HK-2 (cell line): ENCODE measurements at regions not wholly inside any gene's neighbourhood (a gene's known extent, or its start where the extent isn't known, plus 50 kb on each side); places are given as distances from the start of the nearest gene placed in this dataset.

ENCODE experiments used
- DNase-seq: peaks from one replicate; pipeline ENCODE4 v3.0.0-alpha.2; 2018; ENCODE audit not compliant: unreplicated experiment

DNA sequence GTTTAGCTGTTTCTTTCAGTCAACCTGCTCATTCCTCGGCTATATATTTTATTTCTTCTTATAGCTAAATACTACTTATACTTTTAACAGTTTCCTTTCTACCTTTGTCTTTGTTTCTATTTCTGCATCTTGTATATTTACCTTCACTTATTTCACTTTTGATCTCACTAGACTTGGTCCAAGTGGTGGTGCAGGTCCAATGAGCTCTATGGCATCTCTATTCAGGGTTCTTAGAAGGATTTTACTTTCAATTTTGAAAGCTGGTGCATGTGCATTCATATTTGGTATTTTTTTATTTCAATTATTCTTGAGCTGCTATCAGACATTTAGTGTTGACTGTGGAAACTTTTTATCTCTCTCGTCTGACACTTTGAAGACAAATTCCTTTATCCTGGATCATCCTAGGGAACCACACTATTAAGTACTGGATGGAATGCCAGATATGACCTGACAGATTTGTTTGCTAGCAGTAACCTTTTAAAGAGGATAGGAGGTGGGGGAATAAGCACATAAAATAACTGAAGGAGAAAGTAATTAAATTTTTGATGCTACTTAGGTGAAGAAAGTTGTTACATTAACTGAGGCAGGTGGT, 123.1 kb upstream of the PJA2 start:
- no peak for DNase-seq

DNA sequence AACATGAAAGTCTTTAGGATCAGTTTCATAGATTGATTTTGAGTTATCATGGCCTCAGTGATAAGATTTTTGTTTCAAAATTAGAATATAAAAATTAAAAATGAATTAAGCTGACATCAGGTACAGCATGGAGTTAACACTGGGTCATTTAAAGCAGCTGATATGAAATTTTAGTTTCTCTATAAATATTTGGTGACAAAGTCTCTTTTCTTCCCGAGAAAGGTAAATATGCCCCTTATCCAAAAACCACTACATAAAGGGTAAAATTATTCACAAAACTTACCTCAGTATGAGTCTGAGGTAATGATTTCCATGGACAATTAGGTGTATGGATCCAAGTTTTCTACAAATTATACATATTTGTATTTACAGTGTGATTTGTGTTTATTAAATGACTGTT, 121.5 kb upstream of the PJA2 start:
- DNase-seq: no peak

DNA sequence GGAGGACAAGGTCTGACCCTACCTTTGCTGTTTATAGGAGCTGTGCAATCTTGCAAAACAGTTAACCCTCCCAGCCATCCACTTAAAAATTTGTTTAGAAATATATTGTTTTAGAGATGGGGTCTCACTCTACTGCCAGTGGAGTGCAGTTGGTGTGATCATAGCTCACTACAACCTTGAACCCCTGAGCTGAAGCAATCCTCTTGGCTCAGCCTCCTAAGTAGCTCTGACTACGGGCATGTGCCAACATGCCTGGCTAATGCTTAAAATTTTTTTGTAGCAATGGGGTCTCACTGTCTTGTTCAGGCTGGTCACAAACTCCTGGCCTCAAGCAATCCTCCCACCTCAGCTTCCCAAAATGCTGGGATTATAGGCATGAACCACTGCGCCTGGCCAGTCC, 120.2 kb upstream of the PJA2 start:
- no peak for DNase-seq

DNA sequence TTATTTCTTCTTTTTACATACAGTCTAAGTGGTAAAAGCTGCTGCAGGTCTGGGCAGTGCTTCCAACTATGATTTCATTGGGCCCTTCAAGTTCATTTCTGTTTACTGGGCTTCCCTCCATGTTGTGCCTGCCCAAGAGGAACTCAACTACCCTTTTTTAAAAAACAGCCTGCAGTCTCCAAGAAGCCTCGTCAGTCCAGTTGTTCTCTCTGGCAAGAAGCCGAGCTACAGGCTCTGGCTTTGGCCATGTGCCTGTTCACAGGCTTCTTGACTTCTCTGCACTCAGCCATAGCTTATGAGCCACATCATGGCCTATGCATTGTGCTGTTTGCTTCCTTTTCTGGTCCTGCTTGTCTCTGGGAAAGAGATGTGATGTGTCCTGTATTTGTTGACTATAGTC, 119.7 kb upstream of the PJA2 start:
- DNase-seq: no peak

DNA sequence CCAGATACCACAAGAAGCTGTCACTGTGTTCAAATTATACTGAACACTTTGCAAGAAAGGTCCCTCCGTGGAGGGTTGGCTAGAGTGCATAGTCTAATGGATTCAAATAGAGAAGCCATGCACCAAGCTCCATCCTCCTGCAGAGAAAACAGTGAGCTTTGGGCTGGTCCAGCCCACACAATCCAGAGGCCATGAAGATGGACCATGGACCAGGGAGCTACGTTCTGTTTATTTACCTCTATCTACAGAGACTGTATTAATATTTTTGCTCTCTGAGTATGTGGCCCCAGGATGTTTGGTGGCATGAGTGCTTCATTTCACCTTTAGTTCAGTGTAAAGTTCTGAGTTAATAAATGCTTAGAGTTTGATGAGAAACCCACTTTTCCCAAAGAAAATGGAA, 114.8 kb upstream of the PJA2 start:
- DNase-seq: no peak

- DNase-seq: no peak
These were observed 114.3 kb upstream of the PJA2 start for GRCh38 chr5:109524026-109524425.

- no peak for DNase-seq
These were observed 112.6 kb upstream of the PJA2 start for GRCh38 chr5:109522404-109522803.

- no peak for DNase-seq
These were observed 109.6 kb upstream of the PJA2 start for GRCh38 chr5:109519416-109519815.

- DNase-seq: no peak
These were observed 106.6 kb upstream of the PJA2 start for GRCh38 chr5:109516390-109516789.

GRCh38 chr5:109511980-109512734, 102.4 kb upstream of the PJA2 start:
- DNase-seq: no peak

DNA sequence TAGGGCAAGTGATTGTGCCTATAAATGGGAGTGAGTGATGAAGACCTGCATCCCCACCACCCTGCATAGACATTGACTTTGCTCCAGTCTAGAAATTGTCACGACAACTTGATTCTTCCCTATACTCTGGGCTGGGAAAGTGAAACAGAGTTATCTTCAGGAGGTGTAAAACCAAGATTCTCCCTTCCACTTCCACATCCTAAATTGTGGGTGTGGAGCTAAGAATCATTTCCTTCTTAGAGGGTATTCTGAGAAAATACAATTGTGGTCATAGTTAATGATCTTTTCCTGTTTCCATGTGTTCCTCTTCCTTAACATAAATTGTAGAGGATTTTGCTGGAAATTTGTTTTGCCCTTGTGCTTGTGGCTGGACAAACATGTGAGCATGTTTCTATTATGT, 96.8 kb upstream of the PJA2 start:
- no peak for DNase-seq

GRCh38 chr5:109496112-109496511, 86.3 kb upstream of the PJA2 start:
- no peak for DNase-seq

DNA sequence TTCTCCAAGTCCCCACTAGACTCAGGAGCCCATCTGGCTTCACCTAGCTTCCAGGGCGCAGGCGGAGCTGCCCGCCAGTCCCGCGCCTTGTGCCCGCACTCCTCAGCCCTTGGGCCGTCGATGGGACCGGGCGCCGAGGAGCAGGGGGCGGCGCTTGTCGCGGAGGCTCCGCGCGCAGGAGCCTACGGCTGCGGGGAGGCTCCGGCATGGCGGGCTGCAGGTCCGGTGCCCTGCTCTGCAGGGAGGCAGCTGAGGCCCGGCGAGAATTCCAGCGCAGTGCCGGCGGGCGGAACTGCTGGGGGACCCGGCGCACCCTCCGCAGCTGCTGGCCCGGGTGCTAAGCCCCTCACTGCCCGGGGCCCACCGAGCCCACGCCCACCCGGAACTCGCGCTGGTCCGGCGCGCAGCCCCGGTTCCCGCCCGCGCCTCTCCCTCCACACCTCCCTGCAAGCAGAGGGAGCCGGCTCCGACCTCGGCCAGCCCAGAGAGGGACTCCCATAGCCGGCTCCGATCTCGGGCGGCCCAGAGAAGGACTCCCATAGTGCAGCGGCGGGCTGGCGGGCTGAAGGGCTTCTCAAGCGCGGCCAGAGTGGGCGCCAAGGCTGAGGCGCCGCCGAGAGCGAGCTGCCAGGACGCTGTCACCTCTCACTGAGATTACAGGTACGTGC, 78.1 kb upstream of the PJA2 start:
- no peak for DNase-seq

DNA sequence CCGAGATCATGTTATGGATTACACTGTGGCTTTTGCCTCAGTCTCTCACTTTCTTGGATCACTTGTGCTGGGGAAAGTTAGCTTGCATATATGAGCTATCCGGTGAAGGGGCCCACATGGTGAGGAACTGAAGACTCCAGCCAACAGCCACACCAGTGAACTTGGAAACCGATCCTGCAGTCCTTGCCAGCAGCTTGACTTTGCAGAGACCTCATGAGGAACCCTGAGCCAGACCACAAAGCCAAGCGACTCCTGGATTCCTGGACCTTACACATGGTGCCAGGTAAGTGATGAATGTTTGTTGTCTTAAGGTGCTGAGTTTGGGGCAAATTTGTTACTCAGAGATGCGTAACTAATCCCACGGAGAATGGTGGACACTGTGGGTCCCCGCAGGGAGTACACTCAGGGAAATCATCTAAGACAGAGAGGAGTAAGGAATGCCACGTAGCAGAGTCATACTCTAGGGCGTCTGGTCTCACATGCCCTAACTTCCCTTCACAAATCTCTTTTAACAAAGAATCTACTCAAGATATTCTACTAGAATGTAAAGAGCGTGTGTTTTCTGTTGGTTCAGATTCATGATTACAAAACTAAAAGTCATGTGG, 76.5 kb upstream of the PJA2 start:
- DNase-seq: no peak

DNA sequence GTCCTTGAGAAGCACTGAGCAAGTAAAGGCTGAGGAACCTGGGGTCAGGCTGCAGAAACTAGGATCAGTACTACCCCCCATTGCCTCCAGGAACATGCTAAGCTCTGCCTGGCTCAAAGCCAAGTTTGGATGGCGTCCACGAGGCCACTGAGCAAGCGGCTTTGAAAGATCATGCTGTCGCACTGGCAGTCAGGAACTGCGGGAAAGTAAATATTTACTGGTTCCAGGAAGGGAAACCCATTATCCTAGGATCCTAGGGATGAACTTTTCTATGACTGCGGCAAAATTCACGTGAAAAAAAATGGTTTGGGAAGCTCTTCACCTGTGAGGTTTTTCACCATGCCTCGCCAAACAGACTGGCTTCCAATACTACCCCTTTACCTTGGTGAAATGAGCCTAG, 75.3 kb upstream of the PJA2 start:
- no peak for DNase-seq

- no peak for DNase-seq
These were observed 74.8 kb upstream of the PJA2 start for GRCh38 chr5:109484597-109484996.

GRCh38 chr5:109483395-109483971, 73.7 kb upstream of the PJA2 start:
- no peak for DNase-seq

DNA sequence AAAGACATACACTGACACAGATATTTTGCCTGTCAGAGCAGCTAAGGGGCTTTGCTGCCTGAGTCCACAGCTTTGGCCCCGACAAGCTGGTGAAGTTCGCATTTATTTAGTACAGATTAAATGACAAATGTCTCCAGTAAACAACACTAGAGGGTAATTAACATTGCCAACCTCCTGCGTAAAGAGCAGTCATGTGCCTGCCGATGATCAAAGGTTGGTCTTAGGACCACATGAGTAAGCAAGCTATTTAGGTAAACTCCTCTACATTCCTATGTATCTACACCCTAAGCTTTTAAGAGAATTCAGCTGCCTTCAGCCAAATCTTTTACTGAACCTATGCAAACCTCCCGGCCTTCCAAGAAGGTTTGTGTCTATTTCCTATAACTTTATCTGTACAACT, 73.0 kb upstream of the PJA2 start:
- DNase-seq: no peak

DNA sequence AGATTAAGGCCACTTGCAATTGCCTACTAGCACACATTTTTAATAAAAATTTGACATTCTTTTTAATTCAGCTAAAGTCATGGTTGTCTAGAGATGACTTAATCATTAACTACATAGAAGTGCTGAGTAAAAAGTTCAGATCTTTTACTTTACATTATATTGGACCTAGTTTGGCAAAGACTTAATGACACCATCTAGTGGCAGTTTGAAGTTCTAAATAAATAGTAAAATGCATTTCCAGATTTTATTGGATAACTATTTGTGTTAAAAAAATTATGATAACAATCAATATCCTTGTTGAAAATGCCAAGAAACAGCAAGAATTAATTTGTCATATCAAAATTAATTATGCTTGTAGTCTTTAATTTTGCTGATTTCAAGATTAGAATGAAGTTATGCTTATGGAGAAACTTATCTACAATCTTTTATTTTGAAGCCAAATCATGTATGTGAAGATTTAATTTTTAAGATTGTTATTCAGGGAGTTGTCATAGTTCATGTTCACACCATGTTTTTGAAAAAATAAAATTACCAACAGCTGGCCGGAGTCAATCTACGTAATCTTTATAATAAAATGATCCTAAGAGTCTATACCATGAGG, 69.6 kb upstream of the PJA2 start:
- DNase-seq: no peak

- no peak for DNase-seq
These were observed 69.1 kb upstream of the PJA2 start for GRCh38 chr5:109478830-109479229.

- DNase-seq: no peak
These were observed 66.5 kb upstream of the PJA2 start for GRCh38 chr5:109476292-109476691.
